Renal cortex interstitium (tissue), 11 donors: ENCODE measurements at regions not wholly inside any gene's neighbourhood (a gene's known extent, or its start where the extent isn't known, plus 50 kb on each side); places are given as distances from the start of the nearest gene placed in this dataset.

Source experiments
- DNase-seq, 11 donors: peaks; one replicate each; pipeline ENCODE4 v3.0.0-alpha.2; 2013; ENCODE audit warnings: low read depth in 9 of 11, low spot score in 4 of 11; ENCODE audit errors: extremely low read depth in 1 of 11

GRCh38 chr4:28686618-28687017 lies 1826.0 kb downstream of the STIM2 start:
- DNase-seq: peak in 1 of 11 donors; percentile 2

DNA sequence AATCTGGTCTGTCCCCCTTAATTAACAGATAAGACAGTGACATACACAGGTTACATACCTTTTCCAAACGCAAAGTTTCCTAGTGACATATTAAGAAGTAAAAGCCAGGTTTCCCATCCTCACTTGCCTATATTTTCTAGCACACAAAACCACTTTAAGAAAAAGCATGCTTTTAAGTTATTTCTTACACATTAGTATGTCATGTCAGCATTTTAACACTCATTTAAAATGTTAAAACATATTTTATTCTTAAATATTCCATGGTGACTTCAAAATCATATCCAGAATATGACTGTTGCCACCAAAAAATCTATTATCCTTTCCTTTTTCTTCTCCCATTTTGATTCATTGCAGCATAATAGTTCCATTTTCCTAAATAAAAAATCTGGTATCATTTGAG lies 1830.2 kb downstream of the STIM2 start:
- no peak for DNase-seq

GRCh38 chr4:28702571-28702970 lies 1841.9 kb downstream of the STIM2 start:
- DNase-seq: no peak

DNA sequence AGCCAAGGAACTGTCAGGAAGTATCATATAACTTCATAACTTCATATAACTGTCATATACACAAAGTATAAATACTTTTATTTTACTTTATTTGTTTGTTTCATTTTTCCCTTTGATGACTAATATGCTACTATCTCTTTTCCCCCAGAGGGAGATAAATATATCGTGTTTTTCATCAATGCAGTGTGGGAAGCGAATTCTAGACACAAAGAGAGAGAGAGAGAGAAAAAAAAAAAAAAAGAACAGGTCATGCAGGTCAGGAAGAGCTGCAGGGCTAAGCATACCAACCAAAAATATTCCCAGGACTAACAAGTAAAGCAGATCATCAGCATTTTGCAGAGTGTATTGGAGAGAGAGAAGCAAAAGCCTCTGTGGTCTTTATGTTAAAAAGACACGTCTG lies 1849.2 kb downstream of the STIM2 start:
- no peak for DNase-seq

DNA sequence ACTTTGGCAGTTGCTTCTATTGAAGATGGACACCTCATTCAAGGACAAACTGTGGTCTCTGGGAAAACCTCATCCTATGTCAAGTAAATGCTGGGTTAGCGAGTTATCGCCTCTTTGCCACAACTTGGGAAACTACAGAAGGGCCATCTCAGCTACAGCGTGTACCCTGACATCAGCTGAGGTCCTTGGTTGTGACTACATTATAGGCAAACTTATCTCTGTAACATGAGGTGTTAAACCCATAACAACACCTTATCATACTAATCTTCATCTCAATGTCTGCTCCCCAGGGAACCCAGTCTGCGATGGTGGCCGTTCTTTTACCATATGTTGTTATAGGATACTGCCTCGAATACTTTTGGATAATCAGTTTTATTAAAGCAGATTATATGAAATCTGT lies 1862.7 kb downstream of the STIM2 start:
- DNase-seq: no peak

DNA sequence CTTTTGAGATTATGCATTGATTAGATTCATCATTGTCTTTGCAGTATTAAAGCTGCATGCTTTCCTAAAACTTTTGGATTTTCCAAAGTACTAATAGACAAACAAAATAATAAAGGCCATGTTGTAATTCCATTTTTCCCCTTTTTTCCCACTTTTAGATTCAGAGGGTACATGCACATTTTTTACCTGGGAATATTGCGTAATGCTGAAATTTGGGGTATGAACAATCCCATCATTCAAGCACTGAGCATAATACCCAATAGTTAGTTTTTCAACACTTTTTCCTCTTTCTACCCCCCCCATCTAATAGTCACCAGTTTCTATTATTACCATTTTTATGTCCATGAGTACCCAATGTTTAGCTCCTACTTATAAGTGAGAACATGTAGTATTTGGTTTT lies 1863.6 kb downstream of the STIM2 start:
- DNase-seq: no peak

GRCh38 chr4:28730304-28730703 lies 1869.7 kb downstream of the STIM2 start:
- DNase-seq: no peak

GRCh38 chr4:28744066-28744465 lies 1883.4 kb downstream of the STIM2 start:
- DNase-seq: no peak

DNA sequence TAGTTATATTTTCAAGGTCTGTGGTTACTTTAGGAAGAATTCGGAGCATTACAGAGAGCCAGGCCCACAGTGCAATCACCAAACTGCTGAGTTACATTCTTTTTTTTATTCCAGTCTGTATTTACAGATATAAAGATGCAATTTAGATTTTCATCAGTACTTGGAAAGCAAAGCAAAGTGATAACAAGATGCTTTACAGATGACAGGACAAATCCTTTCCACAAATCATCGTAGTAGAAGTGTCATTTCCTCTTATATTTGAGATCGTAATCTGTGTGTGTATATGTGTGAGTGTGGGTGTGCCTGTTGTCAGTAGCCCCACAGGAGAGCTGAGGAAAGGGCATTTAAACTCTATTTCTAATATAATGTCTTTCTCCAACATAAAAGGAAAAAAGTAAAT lies 1893.7 kb downstream of the STIM2 start:
- no peak for DNase-seq

GRCh38 chr4:28755081-28755480 lies 1894.4 kb downstream of the STIM2 start:
- DNase-seq: no peak

- DNase-seq: no peak
Measured at GRCh38 chr4:28759064-28759463, 1898.4 kb downstream of the STIM2 start.

- DNase-seq: no peak
Measured at GRCh38 chr4:28760003-28760402, 1899.4 kb downstream of the STIM2 start.

- DNase-seq: no peak
Measured at GRCh38 chr4:28772066-28772465, 1911.4 kb downstream of the STIM2 start.

GRCh38 chr4:28772788-28773187 lies 1912.1 kb downstream of the STIM2 start:
- DNase-seq: no peak

GRCh38 chr4:28774344-28774743 lies 1913.7 kb downstream of the STIM2 start:
- no peak for DNase-seq

- DNase-seq: no peak
Measured at GRCh38 chr4:28776004-28776403, 1915.4 kb downstream of the STIM2 start.

DNA sequence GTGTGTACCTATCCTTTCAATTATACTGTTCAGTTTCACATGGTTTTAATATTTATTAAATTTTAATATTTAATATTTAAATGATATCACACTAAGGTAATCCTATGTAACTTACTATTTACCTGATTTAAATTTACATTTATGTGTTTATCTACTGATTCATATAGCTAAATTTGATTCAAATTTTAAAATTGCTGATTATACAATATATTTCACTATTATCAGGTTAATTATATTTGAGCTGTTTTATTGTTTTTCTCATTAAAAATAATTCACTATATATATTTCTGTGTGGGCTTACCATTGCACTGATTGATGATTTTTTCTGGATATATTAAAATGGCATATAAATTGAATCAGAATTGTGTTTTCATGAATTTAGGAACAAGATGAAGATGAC lies 1923.5 kb downstream of the STIM2 start:
- DNase-seq: no peak

DNA sequence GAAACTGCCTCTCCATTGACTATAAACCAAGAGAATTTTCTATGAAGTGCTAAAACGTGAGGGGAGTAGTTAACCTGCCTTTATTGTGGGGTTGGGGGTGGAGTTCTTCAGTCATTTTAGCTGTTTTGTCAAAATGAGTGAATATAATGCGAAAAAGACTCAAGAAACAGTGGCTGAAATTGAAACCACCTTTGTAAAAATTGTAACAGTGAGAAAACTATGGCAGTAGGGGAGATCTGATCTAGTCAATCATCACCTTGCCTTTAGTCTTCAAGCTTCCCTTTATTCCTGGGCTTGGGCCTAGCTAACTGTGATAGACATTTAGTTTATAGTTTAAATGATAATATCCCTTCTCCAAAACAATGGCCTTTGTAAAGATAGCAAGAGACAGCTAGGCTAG lies 1927.3 kb downstream of the STIM2 start:
- no peak for DNase-seq

- no peak for DNase-seq
Measured at GRCh38 chr4:28788929-28789490, 1928.4 kb downstream of the STIM2 start.

DNA sequence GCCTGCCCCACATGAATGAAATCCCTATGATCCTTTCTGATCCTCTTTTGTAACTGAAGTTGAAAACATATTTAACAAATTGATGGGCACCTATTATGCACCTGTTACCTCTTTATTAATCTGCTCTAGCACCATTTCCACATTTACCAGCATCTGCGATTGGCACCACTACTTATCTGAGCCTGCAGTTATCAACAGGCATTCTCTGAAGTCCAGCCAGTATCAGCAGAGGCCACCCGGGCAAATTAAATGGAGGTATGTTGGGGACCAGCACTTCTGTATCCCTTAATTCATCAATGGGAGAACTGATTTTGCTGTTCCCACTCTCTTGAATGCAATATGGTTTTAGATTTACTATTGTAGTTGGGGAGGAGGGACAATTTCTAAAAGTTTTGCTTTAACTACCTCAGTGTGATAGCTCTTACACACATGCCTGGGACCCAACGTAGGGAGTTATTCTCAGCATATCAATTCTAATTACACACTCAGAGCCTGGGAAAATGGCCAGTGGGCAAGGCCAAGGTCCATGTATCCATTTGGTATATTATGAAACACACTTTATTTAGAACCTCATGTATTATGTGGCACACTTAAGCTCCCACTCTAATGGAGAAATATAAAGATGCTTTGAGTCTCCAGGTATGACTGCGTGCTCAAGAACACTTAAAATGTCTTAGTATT lies 1927.1 kb upstream of the PCDH7 start:
- no peak for DNase-seq

- DNase-seq: no peak
Measured at GRCh38 chr4:28799696-28800095, 1920.5 kb upstream of the PCDH7 start.
